ENCODE measurements at regions not wholly inside any gene's neighbourhood (a gene's known extent, or its start where the extent isn't known, plus 50 kb on each side); places are given as distances from the start of the nearest gene placed in this dataset.
"Not testable (repeated sequence)": the region's sequence is repeated elsewhere in the genome, so short reads cannot be mapped to it uniquely, and the experiment has no call there.

GRCh38 chr5:158602981-158603380, 496.7 kb downstream of the EBF1 start:
- no peak for DNase-seq

- DNase-seq, result no peak
Observed at GRCh38 chr5:158601118-158601517, 498.6 kb downstream of the EBF1 start.

GRCh38 chr5:158600679-158601078, 499.0 kb downstream of the EBF1 start:
- no peak for DNase-seq

GRCh38 chr5:158599157-158599556, 500.6 kb downstream of the EBF1 start:
- DNase-seq, result no peak

GRCh38 chr5:158594595-158595242, 505.0 kb downstream of the EBF1 start:
- DNase-seq, result no peak

GRCh38 chr5:158593925-158594324, 505.8 kb downstream of the EBF1 start:
- no peak for DNase-seq

- no peak for DNase-seq
Observed at GRCh38 chr5:158591301-158591863, 508.3 kb downstream of the EBF1 start.

- DNase-seq, result no peak
Observed at GRCh38 chr5:158590746-158591300, 508.9 kb downstream of the EBF1 start.

GRCh38 chr5:158589939-158590338, 509.8 kb downstream of the EBF1 start:
- DNase-seq, result no peak

- DNase-seq, result no peak
Observed at GRCh38 chr5:158588617-158589016, 511.1 kb downstream of the EBF1 start.

- no peak for DNase-seq
Observed at GRCh38 chr5:158586054-158586453, 513.7 kb downstream of the EBF1 start.

GRCh38 chr5:158582669-158583068, 517.0 kb downstream of the EBF1 start:
- not testable (repeated sequence) for DNase-seq

- DNase-seq, result no peak
Observed at GRCh38 chr5:158573829-158574228, 525.9 kb downstream of the EBF1 start.

GRCh38 chr5:158570502-158570901, 529.2 kb downstream of the EBF1 start:
- no peak for DNase-seq

GRCh38 chr5:158569534-158569933, 530.2 kb downstream of the EBF1 start:
- DNase-seq, result no peak

GRCh38 chr5:158565017-158565789, 534.5 kb downstream of the EBF1 start:
- DNase-seq, result no peak

- DNase-seq, result no peak
Observed at GRCh38 chr5:158563760-158564390, 535.8 kb downstream of the EBF1 start.

- DNase-seq, result no peak
Observed at GRCh38 chr5:158561562-158562190, 538.0 kb downstream of the EBF1 start.

- peak; percentile 8 for DNase-seq
Observed at GRCh38 chr5:158560170-158560569, 539.5 kb downstream of the EBF1 start.

- no peak for DNase-seq
Observed at GRCh38 chr5:158559643-158560042, 540.1 kb downstream of the EBF1 start.

GRCh38 chr5:158559066-158559465, 540.6 kb downstream of the EBF1 start:
- DNase-seq, result no peak

GRCh38 chr5:158553962-158554336, 545.8 kb downstream of the EBF1 start:
- no peak for DNase-seq

All from activated CD4-positive, alpha-beta T cell treated with anti-CD3 and anti-CD28 coated beads, Interleukin-2, amount 50 U/mL, for 16 hours (primary cell).